GM12891 (cell line): ENCODE measurements at regions not wholly inside any gene's neighbourhood (a gene's known extent, or its start where the extent isn't known, plus 50 kb on each side); places are given as distances from the start of the nearest gene placed in this dataset.

Experiments used
- PAX5 ChIP-seq: IDR thresholded peaks from 2 replicates; pipeline ENCODE4 v1.6.1; 2011; ENCODE audit warnings: low read length, moderate library complexity, mild to moderate bottlenecking; ENCODE audit not compliant: insufficient read depth, severe bottlenecking
- POLR2A ChIP-seq: IDR thresholded peaks from 2 replicates; pipeline ENCODE4 v1.6.1; 2011; ENCODE audit warnings: low read depth, low read length, control low read depth
- POLR2AphosphoS5 ChIP-seq: IDR thresholded peaks from 2 replicates; pipeline ENCODE4 v1.6.1; 2011; ENCODE audit warnings: low read depth, low read length, control low read depth
- TAF1 ChIP-seq: IDR thresholded peaks from 2 replicates; pipeline ENCODE4 v1.6.1; 2011; ENCODE audit warnings: low read depth, low read length, control low read depth

DNA sequence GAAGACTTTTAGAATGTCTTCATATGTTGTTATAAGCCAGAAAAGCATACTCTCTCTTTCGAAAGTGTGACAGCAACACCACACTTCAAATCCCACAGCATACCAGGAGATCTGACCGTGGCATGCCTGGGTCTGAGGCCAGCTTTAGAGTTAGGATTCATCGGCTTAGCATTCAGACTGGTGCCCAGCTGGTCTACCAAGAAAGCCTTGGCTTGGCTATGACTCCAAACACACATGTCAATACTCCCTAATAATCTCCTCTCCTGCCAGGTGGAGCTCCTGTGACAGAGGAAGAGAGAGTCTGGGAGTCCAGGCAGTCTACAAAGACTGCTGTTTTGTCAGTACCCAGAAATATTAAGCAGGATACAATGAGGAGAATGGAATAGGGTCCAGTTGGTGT, 77.1 kb upstream of the MAN1A1 start:
- TF ChIP-seq POLR2A (no peak), POLR2AphosphoS5 (no peak), TAF1 (no peak), PAX5 (no peak)
